ENCODE measurements at regions not wholly inside any gene's neighbourhood (a gene's known extent, or its start where the extent isn't known, plus 50 kb on each side); places are given as distances from the start of the nearest gene placed in this dataset.

GRCh38 chr12:102781117-102781516 is 135.9 kb downstream of the PAH start:
- no peak for DNase-seq

- no peak for DNase-seq
Observed at GRCh38 chr12:102776041-102776440, 141.0 kb downstream of the PAH start.

DNA sequence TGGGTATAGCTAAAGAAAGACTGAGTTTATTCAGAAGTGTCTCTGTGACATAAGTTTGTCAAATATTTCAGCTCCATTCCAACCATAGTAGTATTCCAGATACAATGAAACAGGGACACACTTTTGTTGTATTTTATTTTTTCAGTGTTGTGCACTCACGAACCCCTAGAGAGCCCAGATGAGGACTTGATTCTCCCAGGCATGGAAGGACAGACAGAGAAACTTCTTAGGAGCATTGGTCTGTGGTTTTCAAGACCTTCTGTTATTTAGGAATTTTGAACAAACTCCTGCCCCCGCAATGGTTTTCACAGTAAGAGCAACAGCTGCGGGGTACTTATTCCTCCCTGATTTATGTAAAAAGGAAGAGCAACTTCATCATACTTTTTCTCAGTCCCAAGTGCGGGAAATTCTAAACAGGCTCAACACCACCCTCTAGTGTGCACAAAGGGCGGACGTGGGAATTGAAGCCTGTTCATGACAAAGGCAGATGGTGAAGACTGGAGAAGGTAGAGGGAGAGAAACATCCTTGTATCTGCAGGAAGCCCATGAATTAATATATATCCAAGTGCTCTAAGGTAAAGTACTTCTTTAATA is 147.6 kb downstream of the PAH start:
- DNase-seq, result peak; percentile 18

DNA sequence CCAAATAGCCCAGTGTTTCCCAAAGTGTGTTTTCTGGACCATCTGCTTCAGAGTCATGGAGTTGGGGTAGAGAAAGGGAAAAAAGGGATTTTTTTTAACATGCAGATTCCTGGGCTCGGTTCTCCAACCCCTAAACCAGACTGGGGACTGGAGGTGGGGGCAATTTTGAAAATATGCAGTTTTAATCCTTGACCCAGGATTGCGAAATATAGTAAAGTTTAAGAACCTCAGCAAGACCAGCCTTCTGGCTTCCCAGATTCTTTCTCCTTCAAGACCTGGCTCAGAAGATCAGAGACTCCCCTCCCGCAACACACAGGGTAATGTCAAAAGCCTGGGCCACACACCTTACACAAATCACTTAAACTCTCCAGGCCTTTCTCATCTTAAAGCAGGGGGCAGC is 150.1 kb downstream of the PAH start:
- DNase-seq, result no peak

- DNase-seq, result peak; percentile 13
Observed at GRCh38 chr12:102765736-102766135, 151.3 kb downstream of the PAH start.

- no peak for DNase-seq
Observed at GRCh38 chr12:102763471-102763870, 153.6 kb downstream of the PAH start.

DNA sequence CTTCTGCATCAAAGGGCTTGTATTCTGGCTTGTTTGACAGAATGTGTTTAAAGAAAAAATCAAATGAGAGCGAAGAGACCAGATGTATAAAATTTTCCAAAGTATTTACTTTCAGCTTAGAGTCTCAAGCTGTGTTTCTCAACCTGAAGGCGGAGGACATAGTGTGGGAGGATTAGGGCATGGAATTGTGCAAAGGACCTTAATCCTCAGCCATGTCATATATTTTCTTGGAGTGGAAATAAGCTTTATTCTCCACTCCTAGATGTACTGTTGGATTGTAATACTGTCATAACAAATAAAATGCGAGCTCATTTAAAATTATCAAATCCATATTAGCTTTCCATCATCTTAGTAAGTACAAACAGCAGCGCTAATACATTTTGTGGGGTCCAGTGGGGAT is 154.0 kb downstream of the PAH start:
- DNase-seq, result no peak

GRCh38 chr12:102760322-102760721 is 156.7 kb downstream of the PAH start:
- DNase-seq, result no peak

- no peak for DNase-seq
Observed at GRCh38 chr12:102759466-102759865, 157.6 kb downstream of the PAH start.

DNA sequence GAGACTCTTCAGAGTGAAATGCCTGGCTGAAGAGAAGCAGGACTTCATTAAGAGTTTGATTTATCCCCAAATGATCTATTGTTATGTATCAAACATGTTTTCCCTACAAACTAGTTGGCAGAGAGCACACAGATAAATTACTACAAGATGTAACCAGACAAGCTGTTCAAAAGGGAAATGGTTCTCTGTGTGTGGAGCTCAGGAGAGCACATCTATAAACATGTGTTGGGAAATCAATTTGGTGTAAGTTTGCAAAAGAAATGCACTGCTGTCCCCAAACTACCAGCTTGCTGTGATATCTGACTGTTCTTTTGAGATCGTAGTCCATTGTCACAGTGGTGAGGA is 159.2 kb downstream of the PAH start:
- DNase-seq, result no peak

- DNase-seq, result no peak
Observed at GRCh38 chr12:102757154-102757881, 159.7 kb downstream of the PAH start.

DNA sequence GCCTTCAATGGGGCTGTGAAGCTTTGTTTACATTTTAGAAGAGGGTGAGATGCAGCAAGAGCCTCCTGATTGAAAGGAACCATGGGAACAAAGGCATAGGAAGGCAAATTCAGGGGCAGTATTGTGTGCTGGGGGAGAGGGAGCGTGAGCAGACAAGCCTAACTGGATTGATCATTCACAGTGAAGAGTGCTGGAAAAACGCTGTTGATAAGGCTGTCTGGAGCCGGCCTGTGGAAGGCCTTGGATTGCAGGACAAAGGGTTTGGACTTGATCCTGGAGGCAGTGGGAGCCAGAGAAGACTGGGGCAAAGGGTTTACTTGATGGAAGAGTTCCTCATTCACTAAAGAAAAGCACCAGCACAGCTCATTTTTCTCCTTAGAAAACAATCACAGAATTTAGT is 160.5 kb downstream of the PAH start:
- DNase-seq, result no peak

DNA sequence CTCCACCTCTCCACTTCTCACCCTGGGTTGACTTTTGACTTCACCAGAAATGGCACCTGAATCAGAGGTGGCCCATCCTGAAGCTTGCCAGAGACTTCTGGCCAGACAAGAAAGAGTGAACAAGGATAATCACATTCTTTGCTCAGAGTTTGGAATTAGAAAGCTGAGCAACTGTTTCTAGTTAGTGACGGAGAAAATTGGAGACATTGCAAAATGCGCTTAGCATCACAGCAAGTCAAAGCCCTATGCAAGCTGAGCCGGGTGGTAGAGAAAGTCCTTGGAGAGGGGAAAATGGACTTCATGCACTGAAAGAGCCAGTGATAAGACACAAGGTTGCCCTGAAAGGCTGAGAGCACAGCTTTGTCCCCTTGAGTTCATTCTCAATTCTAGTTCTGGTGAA is 161.8 kb downstream of the PAH start:
- DNase-seq, result no peak

GRCh38 chr12:102753802-102754201 is 163.2 kb downstream of the PAH start:
- DNase-seq, result no peak

DNA sequence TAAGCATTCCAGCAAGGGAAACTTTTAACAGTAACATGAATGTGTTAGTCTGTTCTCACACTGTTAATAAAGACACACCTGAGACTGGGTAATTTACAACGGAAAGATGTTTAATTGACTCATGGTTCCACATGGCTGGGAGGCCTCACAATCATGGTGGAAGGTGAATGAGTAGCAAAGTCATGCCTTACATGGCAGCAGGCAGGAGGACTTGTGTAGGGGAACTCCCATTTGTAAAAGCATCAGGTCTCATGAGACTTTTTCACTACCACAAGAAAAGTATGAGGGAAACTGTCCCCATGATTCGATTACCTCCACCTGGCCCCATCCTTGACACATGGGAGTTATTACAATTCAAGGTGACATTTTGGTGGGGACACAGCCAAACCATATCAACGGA is 168.3 kb downstream of the PAH start:
- no peak for DNase-seq

DNA sequence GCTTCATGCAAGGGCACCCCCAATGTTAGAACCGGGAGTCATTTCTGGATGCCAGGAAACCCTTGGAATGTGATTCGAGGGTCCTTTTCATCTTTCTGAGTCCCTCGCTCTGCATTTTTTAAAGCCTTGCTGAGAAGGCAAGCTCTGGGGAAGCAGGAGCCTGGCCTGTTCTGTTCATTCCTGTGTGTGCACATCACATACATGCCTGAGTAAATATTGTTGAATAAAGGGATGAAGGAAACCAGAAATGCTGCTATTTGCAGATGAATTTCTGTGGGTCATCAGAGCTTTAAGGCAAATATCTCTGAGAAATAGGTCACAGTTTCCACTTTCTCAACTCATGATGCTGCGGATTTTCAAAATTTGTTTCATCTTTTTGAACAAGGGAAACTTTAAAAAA is 170.1 kb downstream of the PAH start:
- DNase-seq, result no peak

- DNase-seq, result no peak
Observed at GRCh38 chr12:102745971-102746600, 171.0 kb downstream of the PAH start.

GRCh38 chr12:102741196-102741595 is 175.8 kb downstream of the PAH start:
- DNase-seq, result no peak

- no peak for DNase-seq
Observed at GRCh38 chr12:102740141-102740955, 176.7 kb downstream of the PAH start.

DNA sequence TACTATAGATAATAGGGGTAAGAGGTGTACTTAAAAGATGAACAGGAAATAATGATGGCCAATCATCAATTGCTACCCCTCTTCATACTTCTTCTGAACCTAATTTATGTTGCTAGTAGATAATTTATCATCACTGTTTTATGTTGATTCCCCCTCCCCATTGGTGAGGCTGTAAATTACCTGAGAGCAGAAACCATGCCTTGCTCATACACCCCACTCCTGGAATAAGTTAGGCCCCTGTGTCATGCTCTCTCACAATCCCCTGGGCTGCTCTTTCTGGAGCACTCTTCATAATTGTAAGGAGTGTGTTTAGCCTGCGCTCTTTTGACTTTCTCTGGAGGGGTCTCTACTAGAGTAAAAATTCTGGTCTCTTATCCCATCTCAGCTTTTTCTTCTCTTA is 180.7 kb downstream of the PAH start:
- DNase-seq, result no peak

DNA sequence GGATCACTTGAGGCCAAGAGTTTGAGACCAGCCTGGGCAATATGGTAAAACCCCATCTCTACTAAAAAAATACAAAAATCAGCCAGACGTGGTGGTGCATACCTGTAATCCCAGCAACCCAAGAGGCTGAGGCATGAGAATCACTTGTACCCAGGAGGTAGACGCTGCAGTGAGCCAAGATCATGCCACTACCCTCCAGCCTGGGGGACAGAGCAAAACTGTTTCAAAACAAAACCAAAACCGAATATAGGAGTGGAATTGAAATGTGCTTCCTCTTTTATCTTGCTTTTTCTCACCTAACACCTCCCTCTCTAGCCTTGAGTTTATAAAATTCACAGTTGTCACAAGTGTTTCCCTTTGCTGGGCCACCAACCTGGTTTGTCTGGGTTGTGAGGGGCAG is 181.9 kb downstream of the PAH start:
- DNase-seq, result no peak

DNA sequence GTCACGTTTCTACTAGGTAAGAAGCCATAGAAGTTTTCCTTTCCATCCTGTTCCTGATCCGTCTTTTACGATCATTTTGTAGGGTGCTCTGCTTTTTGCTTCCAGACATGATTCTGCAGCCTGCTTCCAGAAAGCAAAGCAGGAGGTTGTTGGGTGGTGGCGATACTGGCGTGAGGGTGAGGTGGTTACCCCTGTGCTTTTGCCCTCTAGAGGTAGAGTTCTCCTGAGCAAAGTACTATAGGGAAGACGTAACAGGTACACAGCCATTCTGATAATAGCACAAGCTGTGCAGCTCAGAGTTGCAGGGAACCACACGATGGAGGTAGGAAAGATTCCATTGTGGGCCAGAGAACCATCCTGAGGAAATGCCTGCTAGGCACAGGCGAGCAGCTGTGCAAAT is 186.0 kb downstream of the PAH start:
- DNase-seq, result no peak

DNA sequence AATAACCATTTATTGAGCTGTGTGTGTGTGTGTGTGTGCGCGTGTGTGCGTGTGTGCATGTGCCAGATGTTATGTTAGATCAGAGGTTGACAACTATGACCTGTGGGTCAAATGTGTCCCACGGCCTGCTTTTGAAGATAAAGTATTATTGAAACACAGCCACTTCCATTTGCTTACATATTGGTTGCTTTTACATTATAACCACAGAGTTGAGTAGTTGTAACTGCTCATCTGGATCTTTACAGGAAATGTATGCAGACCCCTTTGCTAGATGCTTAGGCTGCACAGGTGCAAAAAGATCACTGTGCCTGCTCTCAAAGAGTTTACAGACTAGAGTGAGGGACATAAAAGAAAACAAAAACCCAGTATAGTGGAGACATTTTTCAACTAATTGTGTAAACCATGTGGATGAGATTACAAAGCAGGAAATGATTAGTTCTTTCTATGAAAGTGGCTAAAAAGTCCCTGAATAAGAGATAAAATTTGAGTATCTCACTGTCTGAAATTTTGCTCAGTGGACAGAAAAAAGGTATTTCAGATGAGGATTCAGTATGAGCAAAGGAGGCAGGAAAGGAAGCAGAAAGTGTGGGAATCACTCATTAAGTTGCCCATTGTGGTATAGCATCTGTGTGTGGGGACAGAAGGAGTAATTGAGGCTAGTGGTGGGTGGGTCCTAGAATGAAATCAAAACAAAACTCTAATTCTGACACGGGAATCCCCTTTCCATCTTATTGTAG is 188.4 kb downstream of the PAH start:
- no peak for DNase-seq

Data from DMS79 treated with DMSO at 0.1 percent for 48 hours (cell line).